Testis (tissue), 2 donors: ENCODE measurements at regions not wholly inside any gene's neighbourhood (a gene's known extent, or its start where the extent isn't known, plus 50 kb on each side); places are given as distances from the start of the nearest gene placed in this dataset.

ENCODE experiments used
- POLR2A ChIP-seq: fragments of 450-650 bp; IDR thresholded peaks from one replicate; pipeline ENCODE4 v1.6.1; 2017; ENCODE audit warnings: antibody characterized with exemption, mild to moderate bottlenecking, moderate library complexity
- TF ChIP-seq, protein P1 (sequence below), 3 experiments: fragments of 450-650 bp in 2 of 3; fragments of 200-600 bp in 1 of 3; sonication (generic) in 1 of 3; IDR thresholded peaks; one replicate each; pipeline ENCODE4 v1.5.1; 2016 to 2019; ENCODE audit warnings: antibody characterized with exemption in 3 of 3, mild to moderate bottlenecking in 2 of 3, moderate library complexity in 1 of 3

DNA sequence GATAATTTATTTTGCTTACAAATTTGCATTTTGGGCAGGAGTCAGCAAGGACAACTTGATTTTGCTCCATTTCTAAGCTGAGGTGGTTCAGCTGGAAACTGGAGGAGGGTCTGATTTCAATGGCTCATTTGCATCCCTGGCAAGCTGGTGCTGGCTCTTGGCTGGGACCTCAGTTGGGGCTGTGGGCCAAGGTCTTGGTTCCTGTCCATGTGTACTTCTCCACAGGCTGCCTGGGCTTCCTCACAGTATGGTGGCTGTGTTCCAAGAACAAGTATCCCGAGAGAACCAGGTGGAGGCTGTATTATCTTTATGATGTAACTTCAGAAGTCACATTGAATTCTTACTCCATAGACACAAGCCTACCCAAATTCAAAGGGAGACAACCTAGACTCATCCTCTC lies 77.0 kb upstream of the STX18 start:
- TF ChIP-seq, protein P1, sequence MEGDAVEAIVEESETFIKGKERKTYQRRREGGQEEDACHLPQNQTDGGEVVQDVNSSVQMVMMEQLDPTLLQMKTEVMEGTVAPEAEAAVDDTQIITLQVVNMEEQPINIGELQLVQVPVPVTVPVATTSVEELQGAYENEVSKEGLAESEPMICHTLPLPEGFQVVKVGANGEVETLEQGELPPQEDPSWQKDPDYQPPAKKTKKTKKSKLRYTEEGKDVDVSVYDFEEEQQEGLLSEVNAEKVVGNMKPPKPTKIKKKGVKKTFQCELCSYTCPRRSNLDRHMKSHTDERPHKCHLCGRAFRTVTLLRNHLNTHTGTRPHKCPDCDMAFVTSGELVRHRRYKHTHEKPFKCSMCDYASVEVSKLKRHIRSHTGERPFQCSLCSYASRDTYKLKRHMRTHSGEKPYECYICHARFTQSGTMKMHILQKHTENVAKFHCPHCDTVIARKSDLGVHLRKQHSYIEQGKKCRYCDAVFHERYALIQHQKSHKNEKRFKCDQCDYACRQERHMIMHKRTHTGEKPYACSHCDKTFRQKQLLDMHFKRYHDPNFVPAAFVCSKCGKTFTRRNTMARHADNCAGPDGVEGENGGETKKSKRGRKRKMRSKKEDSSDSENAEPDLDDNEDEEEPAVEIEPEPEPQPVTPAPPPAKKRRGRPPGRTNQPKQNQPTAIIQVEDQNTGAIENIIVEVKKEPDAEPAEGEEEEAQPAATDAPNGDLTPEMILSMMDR (IDR thresholded peaks at IDR 0.05): no peak
- no peak for TF ChIP-seq POLR2A
